ENCODE measurements at regions not wholly inside any gene's neighbourhood (a gene's known extent, or its start where the extent isn't known, plus 50 kb on each side); places are given as distances from the start of the nearest gene placed in this dataset.

- TF ChIP-seq, protein P1, sequence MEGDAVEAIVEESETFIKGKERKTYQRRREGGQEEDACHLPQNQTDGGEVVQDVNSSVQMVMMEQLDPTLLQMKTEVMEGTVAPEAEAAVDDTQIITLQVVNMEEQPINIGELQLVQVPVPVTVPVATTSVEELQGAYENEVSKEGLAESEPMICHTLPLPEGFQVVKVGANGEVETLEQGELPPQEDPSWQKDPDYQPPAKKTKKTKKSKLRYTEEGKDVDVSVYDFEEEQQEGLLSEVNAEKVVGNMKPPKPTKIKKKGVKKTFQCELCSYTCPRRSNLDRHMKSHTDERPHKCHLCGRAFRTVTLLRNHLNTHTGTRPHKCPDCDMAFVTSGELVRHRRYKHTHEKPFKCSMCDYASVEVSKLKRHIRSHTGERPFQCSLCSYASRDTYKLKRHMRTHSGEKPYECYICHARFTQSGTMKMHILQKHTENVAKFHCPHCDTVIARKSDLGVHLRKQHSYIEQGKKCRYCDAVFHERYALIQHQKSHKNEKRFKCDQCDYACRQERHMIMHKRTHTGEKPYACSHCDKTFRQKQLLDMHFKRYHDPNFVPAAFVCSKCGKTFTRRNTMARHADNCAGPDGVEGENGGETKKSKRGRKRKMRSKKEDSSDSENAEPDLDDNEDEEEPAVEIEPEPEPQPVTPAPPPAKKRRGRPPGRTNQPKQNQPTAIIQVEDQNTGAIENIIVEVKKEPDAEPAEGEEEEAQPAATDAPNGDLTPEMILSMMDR (conservative IDR thresholded peaks at IDR 0.05; ENCODE audit: low read depth in 2 of 2), result no peak
- no peak for TF ChIP-seq REST (IDR thresholded peaks at IDR 0.05; ENCODE audit: unreplicated experiment)
- no peak for TF ChIP-seq EZH2phosphoT487 (IDR thresholded peaks at IDR 0.05; ENCODE audit: unreplicated experiment)
- no peak for TF ChIP-seq STAT1 (IDR thresholded peaks at IDR 0.05; ENCODE audit: unreplicated experiment)
- TF ChIP-seq, protein P2, sequence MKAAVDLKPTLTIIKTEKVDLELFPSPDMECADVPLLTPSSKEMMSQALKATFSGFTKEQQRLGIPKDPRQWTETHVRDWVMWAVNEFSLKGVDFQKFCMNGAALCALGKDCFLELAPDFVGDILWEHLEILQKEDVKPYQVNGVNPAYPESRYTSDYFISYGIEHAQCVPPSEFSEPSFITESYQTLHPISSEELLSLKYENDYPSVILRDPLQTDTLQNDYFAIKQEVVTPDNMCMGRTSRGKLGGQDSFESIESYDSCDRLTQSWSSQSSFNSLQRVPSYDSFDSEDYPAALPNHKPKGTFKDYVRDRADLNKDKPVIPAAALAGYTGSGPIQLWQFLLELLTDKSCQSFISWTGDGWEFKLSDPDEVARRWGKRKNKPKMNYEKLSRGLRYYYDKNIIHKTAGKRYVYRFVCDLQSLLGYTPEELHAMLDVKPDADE (IDR thresholded peaks at IDR 0.05), result no peak
- no peak for TF ChIP-seq EZH2 (IDR thresholded peaks at IDR 0.05; ENCODE audit: low read depth, unreplicated experiment)
Measured at GRCh38 chr6:101296169-101296960, 97.1 kb upstream of the GRIK2 start.
